ENCODE measurements at regions not wholly inside any gene's neighbourhood (a gene's known extent, or its start where the extent isn't known, plus 50 kb on each side); places are given as distances from the start of the nearest gene placed in this dataset.

GRCh38 chr1:223041481-223041880 lies 101.6 kb downstream of the TLR5 start:
- Histone ChIP-seq H3K4me1 (ENCODE audit: control insufficient read depth in 4 of 4, insufficient read depth in 4 of 4, low read length in 3 of 4) (peaks cover 0 to 17% (median 3%) of the 10 kb centered on the region in 4 donors), H3K9ac (ENCODE audit: low read depth in 1 of 2, low read length in 2 of 2) (no peak overlapping the region), H3K9me3 (ENCODE audit: control insufficient read depth in 4 of 4, low read length in 3 of 4) (no peaks in the 10 kb centered on the region), H3K27me3 (ENCODE audit: control insufficient read depth in 4 of 4, insufficient read depth in 4 of 4, low read length in 3 of 4) (no peaks in the 10 kb centered on the region), H3K36me3 (ENCODE audit: control insufficient read depth in 4 of 4, insufficient read depth in 3 of 4, low read depth in 1 of 4, low read length in 3 of 4) (no peaks in the 10 kb centered on the region), H3K27ac (ENCODE audit: low read depth in 1 of 2, low read length in 2 of 2) (no peak overlapping the region), H3K4me3 (ENCODE audit: low read depth in 1 of 3, low read length in 3 of 3) (no peak overlapping the region)
- 75% methylated on average over 2 of the region's 2 CpGs for WGBS
- no peak for DNase-seq (ENCODE audit: low spot score)
- TF ChIP-seq RXRA (IDR thresholded peaks at IDR 0.05) (no peak), JUND (IDR thresholded peaks at IDR 0.05) (no peak), NR2F2 (IDR thresholded peaks at IDR 0.05) (no peak), SP1 (IDR thresholded peaks at IDR 0.05) (no peak), EGR1 (IDR thresholded peaks at IDR 0.05; ENCODE audit: low read depth in 2 of 2) (no peak), TAF1 (conservative IDR thresholded peaks at IDR 0.05) (no peak), FOXA2 (IDR thresholded peaks at IDR 0.05) (no peak), YY1 (IDR thresholded peaks at IDR 0.05) (no peak)
- TF ChIP-seq, protein P1, sequence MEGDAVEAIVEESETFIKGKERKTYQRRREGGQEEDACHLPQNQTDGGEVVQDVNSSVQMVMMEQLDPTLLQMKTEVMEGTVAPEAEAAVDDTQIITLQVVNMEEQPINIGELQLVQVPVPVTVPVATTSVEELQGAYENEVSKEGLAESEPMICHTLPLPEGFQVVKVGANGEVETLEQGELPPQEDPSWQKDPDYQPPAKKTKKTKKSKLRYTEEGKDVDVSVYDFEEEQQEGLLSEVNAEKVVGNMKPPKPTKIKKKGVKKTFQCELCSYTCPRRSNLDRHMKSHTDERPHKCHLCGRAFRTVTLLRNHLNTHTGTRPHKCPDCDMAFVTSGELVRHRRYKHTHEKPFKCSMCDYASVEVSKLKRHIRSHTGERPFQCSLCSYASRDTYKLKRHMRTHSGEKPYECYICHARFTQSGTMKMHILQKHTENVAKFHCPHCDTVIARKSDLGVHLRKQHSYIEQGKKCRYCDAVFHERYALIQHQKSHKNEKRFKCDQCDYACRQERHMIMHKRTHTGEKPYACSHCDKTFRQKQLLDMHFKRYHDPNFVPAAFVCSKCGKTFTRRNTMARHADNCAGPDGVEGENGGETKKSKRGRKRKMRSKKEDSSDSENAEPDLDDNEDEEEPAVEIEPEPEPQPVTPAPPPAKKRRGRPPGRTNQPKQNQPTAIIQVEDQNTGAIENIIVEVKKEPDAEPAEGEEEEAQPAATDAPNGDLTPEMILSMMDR (IDR thresholded peaks at IDR 0.05; ENCODE audit: low read depth, low read length, missing input control) = no peak
- TF ChIP-seq, protein P2, sequence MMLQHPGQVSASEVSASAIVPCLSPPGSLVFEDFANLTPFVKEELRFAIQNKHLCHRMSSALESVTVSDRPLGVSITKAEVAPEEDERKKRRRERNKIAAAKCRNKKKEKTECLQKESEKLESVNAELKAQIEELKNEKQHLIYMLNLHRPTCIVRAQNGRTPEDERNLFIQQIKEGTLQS (IDR thresholded peaks at IDR 0.05) = no peak
- TF ChIP-seq, protein P3, sequence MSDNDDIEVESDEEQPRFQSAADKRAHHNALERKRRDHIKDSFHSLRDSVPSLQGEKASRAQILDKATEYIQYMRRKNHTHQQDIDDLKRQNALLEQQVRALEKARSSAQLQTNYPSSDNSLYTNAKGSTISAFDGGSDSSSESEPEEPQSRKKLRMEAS (IDR thresholded peaks at IDR 0.05) = no peak

GRCh38 chr1:223045164-223045957 lies 97.7 kb downstream of the TLR5 start:
- TF ChIP-seq, protein P2 (IDR thresholded peaks at IDR 0.05) = no peak
- TF ChIP-seq HNF4A (conservative IDR thresholded peaks at IDR 0.05) = no peak
- TF ChIP-seq RAD21 (IDR thresholded peaks at IDR 0.05) = no peak
- TF ChIP-seq JUND (IDR thresholded peaks at IDR 0.05) = no peak
- peak in 1 of 2 donors; percentile 82 for TF ChIP-seq RXRA (IDR thresholded peaks at IDR 0.05)
- TF ChIP-seq, protein P4, sequence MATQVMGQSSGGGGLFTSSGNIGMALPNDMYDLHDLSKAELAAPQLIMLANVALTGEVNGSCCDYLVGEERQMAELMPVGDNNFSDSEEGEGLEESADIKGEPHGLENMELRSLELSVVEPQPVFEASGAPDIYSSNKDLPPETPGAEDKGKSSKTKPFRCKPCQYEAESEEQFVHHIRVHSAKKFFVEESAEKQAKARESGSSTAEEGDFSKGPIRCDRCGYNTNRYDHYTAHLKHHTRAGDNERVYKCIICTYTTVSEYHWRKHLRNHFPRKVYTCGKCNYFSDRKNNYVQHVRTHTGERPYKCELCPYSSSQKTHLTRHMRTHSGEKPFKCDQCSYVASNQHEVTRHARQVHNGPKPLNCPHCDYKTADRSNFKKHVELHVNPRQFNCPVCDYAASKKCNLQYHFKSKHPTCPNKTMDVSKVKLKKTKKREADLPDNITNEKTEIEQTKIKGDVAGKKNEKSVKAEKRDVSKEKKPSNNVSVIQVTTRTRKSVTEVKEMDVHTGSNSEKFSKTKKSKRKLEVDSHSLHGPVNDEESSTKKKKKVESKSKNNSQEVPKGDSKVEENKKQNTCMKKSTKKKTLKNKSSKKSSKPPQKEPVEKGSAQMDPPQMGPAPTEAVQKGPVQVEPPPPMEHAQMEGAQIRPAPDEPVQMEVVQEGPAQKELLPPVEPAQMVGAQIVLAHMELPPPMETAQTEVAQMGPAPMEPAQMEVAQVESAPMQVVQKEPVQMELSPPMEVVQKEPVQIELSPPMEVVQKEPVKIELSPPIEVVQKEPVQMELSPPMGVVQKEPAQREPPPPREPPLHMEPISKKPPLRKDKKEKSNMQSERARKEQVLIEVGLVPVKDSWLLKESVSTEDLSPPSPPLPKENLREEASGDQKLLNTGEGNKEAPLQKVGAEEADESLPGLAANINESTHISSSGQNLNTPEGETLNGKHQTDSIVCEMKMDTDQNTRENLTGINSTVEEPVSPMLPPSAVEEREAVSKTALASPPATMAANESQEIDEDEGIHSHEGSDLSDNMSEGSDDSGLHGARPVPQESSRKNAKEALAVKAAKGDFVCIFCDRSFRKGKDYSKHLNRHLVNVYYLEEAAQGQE (IDR thresholded peaks at IDR 0.05) = no peak
- TF ChIP-seq GABPA (IDR thresholded peaks at IDR 0.05 in 1 of 2, conservative IDR thresholded peaks at IDR 0.05 in 1 of 2) = no peak
- TF ChIP-seq, protein P3 (IDR thresholded peaks at IDR 0.05) = no peak
- Histone ChIP-seq H3K4me3 (ENCODE audit: low read depth in 1 of 3, low read length in 3 of 3) (peak overlapping the region in 2 of 3 donors; percentile 31 to 44), H3K9me3 (ENCODE audit: control insufficient read depth in 4 of 4, low read length in 3 of 4) (no peaks in the 10 kb centered on the region), H3K36me3 (ENCODE audit: control insufficient read depth in 4 of 4, insufficient read depth in 3 of 4, low read depth in 1 of 4, low read length in 3 of 4) (no peaks in the 10 kb centered on the region), H3K27ac (ENCODE audit: low read depth in 1 of 2, low read length in 2 of 2) (peak overlapping the region; percentile 90 to 98), H3K9ac (ENCODE audit: low read depth in 1 of 2, low read length in 2 of 2) (peak overlapping the region; percentile 38 to 92), H3K4me1 (ENCODE audit: control insufficient read depth in 4 of 4, insufficient read depth in 4 of 4, low read length in 3 of 4) (peaks cover 0 to 19% (median 4%) of the 10 kb centered on the region in 4 donors), H3K27me3 (ENCODE audit: control insufficient read depth in 4 of 4, insufficient read depth in 4 of 4, low read length in 3 of 4) (no peaks in the 10 kb centered on the region)
- 43% methylated on average over 4 of the region's 4 CpGs for WGBS
- no peak for DNase-seq (ENCODE audit: low spot score)
